ENCODE measurements at regions not wholly inside any gene's neighbourhood (a gene's known extent, or its start where the extent isn't known, plus 50 kb on each side); places are given as distances from the start of the nearest gene placed in this dataset.

DNA sequence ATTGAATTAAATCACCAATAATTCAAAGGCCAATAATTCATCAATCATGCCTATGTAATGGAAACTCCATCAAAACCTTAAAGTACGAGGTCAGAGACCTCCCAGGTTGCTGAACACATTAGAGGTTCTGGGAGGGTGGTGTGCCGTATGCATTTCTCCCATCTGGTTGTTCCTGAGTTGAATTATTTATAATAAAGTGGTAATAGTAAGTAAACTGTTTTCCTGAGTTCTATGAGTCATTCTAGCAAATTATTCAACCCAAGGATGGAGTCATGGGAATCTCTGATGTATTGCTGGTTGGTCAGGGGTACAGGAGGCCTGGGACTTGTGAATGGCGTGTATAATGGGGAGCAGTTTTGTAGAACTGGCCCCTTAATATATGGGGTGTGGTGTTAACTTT is 191.7 kb downstream of the CARTPT start:
- Histone ChIP-seq H3K27me3 (no peaks in the 10 kb centered on the region), H3K27ac (no peak overlapping the region), H3K9me3 (no peaks in the 10 kb centered on the region), H3K4me3 (no peak overlapping the region), H3K36me3 (no peaks in the 10 kb centered on the region), H3K4me1 (peaks cover 0 to 33% (median 16%) of the 10 kb centered on the region in 4 donors)
- intact Hi-C loops (cut with DNase I; ENCODE audit: low total_unique reads), result no loop called here
- no peak for DNase-seq
- TF ChIP-seq, protein P1, sequence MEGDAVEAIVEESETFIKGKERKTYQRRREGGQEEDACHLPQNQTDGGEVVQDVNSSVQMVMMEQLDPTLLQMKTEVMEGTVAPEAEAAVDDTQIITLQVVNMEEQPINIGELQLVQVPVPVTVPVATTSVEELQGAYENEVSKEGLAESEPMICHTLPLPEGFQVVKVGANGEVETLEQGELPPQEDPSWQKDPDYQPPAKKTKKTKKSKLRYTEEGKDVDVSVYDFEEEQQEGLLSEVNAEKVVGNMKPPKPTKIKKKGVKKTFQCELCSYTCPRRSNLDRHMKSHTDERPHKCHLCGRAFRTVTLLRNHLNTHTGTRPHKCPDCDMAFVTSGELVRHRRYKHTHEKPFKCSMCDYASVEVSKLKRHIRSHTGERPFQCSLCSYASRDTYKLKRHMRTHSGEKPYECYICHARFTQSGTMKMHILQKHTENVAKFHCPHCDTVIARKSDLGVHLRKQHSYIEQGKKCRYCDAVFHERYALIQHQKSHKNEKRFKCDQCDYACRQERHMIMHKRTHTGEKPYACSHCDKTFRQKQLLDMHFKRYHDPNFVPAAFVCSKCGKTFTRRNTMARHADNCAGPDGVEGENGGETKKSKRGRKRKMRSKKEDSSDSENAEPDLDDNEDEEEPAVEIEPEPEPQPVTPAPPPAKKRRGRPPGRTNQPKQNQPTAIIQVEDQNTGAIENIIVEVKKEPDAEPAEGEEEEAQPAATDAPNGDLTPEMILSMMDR (IDR thresholded peaks at IDR 0.05), result no peak

DNA sequence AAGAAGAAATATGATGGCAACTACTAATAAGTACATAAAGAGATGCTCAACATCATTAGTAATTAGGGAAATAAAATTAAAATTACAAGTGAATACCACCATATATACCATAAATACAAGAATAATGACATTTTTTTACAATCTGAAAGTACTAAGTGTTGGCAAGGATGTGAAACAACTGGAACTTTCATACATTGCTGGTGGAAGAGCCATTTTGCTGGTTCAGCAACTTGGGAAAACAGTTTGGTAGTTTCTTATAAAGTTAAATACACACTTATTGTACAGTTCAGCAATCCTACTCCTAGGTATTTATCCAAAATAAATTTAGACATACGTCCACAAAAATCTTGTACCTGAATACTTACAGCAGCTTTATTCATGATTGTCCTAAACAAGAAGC is 192.9 kb downstream of the CARTPT start:
- H3K4me1 ChIP-seq, result peaks cover 0 to 20% (median 6%) of the 10 kb centered on the region in 4 donors
- intact Hi-C loops (cut with DNase I; ENCODE audit: low total_unique reads), result no loop called here
- no peak for DNase-seq
- TF ChIP-seq, protein P1 (IDR thresholded peaks at IDR 0.05), result no peak
- no peak overlapping the region for H3K27ac ChIP-seq
- no peaks in the 10 kb centered on the region for H3K9me3 ChIP-seq
- no peaks in the 10 kb centered on the region for H3K27me3 ChIP-seq
- no peaks in the 10 kb centered on the region for H3K36me3 ChIP-seq
- no peak overlapping the region for H3K4me3 ChIP-seq

DNA sequence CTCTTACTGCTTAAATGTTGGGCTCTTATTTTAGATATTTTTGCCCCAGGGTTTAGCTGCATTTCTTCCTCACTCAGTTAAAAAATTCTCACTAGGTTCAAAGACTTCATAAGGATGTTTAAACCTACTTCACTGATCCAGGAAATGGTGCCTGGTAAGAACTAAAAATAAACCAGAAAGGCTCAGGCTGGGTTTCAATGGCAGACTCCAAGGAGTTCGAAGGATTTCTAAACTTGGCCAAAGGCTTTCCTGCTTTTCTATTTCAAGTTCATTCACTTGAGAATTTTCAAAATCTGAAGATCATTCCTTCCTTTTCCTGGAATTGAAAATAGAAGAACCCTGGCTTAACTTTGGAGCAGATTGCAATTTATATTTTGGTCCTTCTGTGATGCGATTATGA is 193.0 kb upstream of the MAP1B start:
- DNase-seq, result no peak
- TF ChIP-seq, protein P1 (IDR thresholded peaks at IDR 0.05), result no peak
- no peaks in the 10 kb centered on the region for H3K36me3 ChIP-seq
- H3K9me3 ChIP-seq, result no peaks in the 10 kb centered on the region
- H3K4me3 ChIP-seq, result no peak overlapping the region
- intact Hi-C loops (cut with DNase I; ENCODE audit: low total_unique reads), result no loop called here
- no peaks in the 10 kb centered on the region for H3K27me3 ChIP-seq
- peak overlapping the region; percentile 63 to 64 for H3K27ac ChIP-seq
- H3K4me1 ChIP-seq, result peaks cover 0 to 14% (median 5%) of the 10 kb centered on the region in 4 donors

DNA sequence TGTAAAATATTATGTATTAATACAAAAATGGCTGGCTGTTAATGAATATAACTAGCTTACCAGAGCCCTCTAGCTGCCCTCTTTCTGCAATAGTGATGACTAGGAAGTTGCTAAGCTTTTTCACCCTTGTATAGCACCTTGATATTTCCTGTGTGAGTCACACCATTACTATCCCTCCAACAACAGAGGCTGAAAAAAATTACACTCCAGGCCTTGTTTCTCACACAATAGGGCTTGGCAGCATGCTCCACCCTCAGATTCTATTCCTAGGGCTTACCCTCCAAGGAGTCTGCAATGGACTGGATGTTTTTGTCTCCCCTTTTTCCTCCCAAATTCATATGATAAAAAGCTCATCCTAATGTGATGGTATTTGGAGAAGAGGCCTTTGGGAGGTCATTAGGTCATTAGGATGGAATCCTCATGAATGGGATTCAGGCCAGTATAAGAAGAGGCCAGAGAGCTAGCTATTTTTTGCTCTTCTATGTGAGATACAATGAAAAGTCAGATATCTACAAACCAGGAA is 184.6 kb upstream of the MAP1B start:
- H3K9me3 ChIP-seq, result no peaks in the 10 kb centered on the region
- H3K4me3 ChIP-seq, result no peak overlapping the region
- TF ChIP-seq, protein P1 (IDR thresholded peaks at IDR 0.05), result no peak
- no peak for DNase-seq
- intact Hi-C loops (cut with DNase I; ENCODE audit: low total_unique reads), result no loop called here
- peak overlapping the region in 1 of 2 donors; percentile 69 for H3K27ac ChIP-seq
- H3K27me3 ChIP-seq, result no peaks in the 10 kb centered on the region
- H3K36me3 ChIP-seq, result no peaks in the 10 kb centered on the region
- peaks cover 0 to 33% (median 25%) of the 10 kb centered on the region in 4 donors for H3K4me1 ChIP-seq

DNA sequence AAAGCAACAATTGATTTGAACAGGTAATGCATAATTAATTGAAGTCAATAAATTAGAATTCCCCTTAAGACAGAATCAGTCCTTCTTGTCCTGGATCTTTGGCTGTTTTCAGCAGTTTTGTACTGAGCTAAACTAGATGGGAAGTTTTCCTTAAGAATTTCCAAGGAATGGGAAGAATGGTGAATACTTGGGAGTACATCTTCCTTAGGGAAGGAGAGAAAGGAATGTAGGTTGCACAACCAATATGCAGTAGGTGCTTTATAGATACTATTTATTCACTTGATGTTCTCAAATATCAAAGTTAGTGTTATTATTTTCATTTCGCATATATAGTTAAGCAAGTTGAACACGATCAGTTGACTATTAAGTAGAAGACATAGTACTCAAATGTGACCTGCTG is 183.5 kb upstream of the MAP1B start:
- no peak overlapping the region for H3K4me3 ChIP-seq
- TF ChIP-seq, protein P1 (IDR thresholded peaks at IDR 0.05), result no peak
- H3K36me3 ChIP-seq, result no peaks in the 10 kb centered on the region
- no peaks in the 10 kb centered on the region for H3K27me3 ChIP-seq
- H3K4me1 ChIP-seq, result peaks cover 0 to 33% (median 25%) of the 10 kb centered on the region in 4 donors
- intact Hi-C loops (cut with DNase I; ENCODE audit: low total_unique reads), result no loop called here
- H3K27ac ChIP-seq, result peak overlapping the region; percentile 56 to 69
- DNase-seq, result no peak
- H3K9me3 ChIP-seq, result no peaks in the 10 kb centered on the region

DNA sequence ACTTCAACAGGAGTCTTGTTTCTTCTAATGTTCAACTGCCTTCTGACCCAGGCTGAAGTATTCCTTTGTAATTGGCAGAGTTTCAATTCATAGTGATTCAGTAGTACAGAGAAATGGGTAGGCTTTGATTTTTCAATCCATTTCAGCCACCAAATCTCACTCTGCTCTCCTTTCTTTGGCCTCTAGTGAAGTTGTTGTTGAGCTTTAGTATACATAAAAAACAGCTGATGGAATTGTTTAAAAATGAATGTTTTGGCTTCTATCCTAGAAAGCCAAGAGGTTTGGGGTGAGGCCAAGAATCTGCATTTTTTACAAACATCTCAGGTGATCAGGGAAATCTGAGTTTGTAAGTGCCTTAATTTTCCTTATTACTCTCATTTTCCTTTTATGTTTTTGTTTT is 182.9 kb upstream of the MAP1B start:
- intact Hi-C loops (cut with DNase I; ENCODE audit: low total_unique reads), result no loop called here
- DNase-seq, result no peak

More for the DNA sequence above, 182.9 kb upstream of the MAP1B start:
- no peaks in the 10 kb centered on the region for H3K27me3 ChIP-seq
- no peaks in the 10 kb centered on the region for H3K36me3 ChIP-seq
- H3K4me3 ChIP-seq, result no peak overlapping the region
- peak overlapping the region; percentile 56 to 69 for H3K27ac ChIP-seq
- TF ChIP-seq, protein P1 (IDR thresholded peaks at IDR 0.05), result no peak
- H3K4me1 ChIP-seq, result peaks cover 0 to 33% (median 25%) of the 10 kb centered on the region in 4 donors
- H3K9me3 ChIP-seq, result no peaks in the 10 kb centered on the region
